Endothelial cell of umbilical vein (primary cell): ENCODE measurements at regions not wholly inside any gene's neighbourhood (a gene's known extent, or its start where the extent isn't known, plus 50 kb on each side); places are given as distances from the start of the nearest gene placed in this dataset.

Experiments used
- BruUV-seq: library from RNA; stranded (reverse); fragments of 400-500 nt; replicated peaks from 2 replicates; lab custom pipeline; 2021; lab: Mats Ljungman, UMichigan
- CTCF ChIA-PET: fragments of 300-600, 350-600 bp; sonication (Branson Sonifier 250); formaldehyde crosslinking; loops from one replicate; lab custom pipeline; 2021; ENCODE audit warnings: antibody characterized with exemption, inconsistent platforms; lab: Charles Lee
- POLR2A ChIA-PET: fragments of 300-600, 350-600 bp; sonication (Branson Sonifier 250); formaldehyde crosslinking; loops from one replicate; lab custom pipeline; 2021; ENCODE audit warnings: antibody characterized with exemption, inconsistent platforms; lab: Charles Lee
- DNase-seq: peaks from one replicate; pipeline ENCODE4 v3.0.0-alpha.2; 2011; ENCODE audit warnings: low read depth, low spot score
- FAIRE-seq: peaks from 2 replicates; lab custom pipeline; 2011; peaks lifted over from hg19 to GRCh38; lab: Jason Lieb, UNC
- H2AFZ ChIP-seq: 2 replicates; pipeline ENCODE4 v1.6.0; 2012; ENCODE audit warnings: low read depth, low read length, control low read depth, inconsistent platforms
- H3K27ac ChIP-seq: 2 replicates; pipeline ENCODE4 v1.5.1; 2011; ENCODE audit warnings: low read depth, mild to moderate bottlenecking, control low read depth, low read length, moderate library complexity; ENCODE audit not compliant: insufficient read depth
- H3K27me3 ChIP-seq, 2 experiments: 2 replicates each; pipeline versions ENCODE4 v1.6.0 to v1.6.1; 2011; ENCODE audit warnings: low read length in 2 of 2, mixed read lengths in 1 of 2; ENCODE audit not compliant: control insufficient read depth in 2 of 2, insufficient read depth in 2 of 2
- H3K36me3 ChIP-seq, 2 experiments: 2 replicates in 1 of 2; 3 replicates in 1 of 2; pipeline ENCODE4 v1.5.1; 2011; ENCODE audit warnings: low read length in 2 of 2, mild to moderate bottlenecking in 1 of 2, moderate library complexity in 1 of 2; ENCODE audit not compliant: control insufficient read depth in 2 of 2, insufficient read depth in 2 of 2; ENCODE audit errors: extremely low read depth in 1 of 2
- H3K4me1 ChIP-seq: 3 replicates; pipeline ENCODE4 v1.5.1; 2011; ENCODE audit warnings: mild to moderate bottlenecking, low read length; ENCODE audit not compliant: control insufficient read depth, insufficient read depth; ENCODE audit errors: extremely low read depth
- H3K4me2 ChIP-seq: 2 replicates; pipeline ENCODE4 v1.6.1; 2011; ENCODE audit warnings: low read length, control low read depth, mixed read lengths; ENCODE audit not compliant: insufficient read depth
- H3K4me3 ChIP-seq, 3 experiments: fragments of 200-600 bp in 1 of 3; sonication (generic), shearing (Covaris generic) in 1 of 3; replicated peaks in 1 of 3; 2 replicates each; pipeline ENCODE4 v1.5.1; 2011 to 2016; ENCODE audit warnings: control low read depth in 3 of 3, low read length in 3 of 3, mild to moderate bottlenecking in 2 of 3, inconsistent platforms in 1 of 3, low read depth in 1 of 3, moderate library complexity in 1 of 3; ENCODE audit not compliant: insufficient read depth in 1 of 3
- H3K79me2 ChIP-seq: 2 replicates; pipeline ENCODE4 v1.6.0; 2012; ENCODE audit warnings: low read length, inconsistent platforms; ENCODE audit not compliant: control insufficient read depth, insufficient read depth
- H3K9ac ChIP-seq: replicated peaks from 2 replicates; pipeline ENCODE3; 2011; ENCODE audit warnings: low read length, control low read depth; ENCODE audit not compliant: insufficient read depth; ENCODE audit errors: extremely low read depth
- H3K9me1 ChIP-seq: replicated peaks from 3 replicates; pipeline ENCODE4 v1.6.0; 2011; ENCODE audit warnings: mild to moderate bottlenecking, low read length; ENCODE audit not compliant: control insufficient read depth, insufficient read depth; ENCODE audit errors: extremely low read depth
- H3K9me3 ChIP-seq: replicated peaks from 2 replicates; pipeline ENCODE4 v1.5.1; 2012; ENCODE audit warnings: low read length, inconsistent platforms; ENCODE audit not compliant: control insufficient read depth, insufficient read depth
- H4K20me1 ChIP-seq: replicated peaks from 2 replicates; pipeline ENCODE3; 2011; ENCODE audit warnings: mild to moderate bottlenecking, low read length; ENCODE audit not compliant: control insufficient read depth, insufficient read depth; ENCODE audit errors: extremely low read depth
- EZH2 ChIP-seq: IDR thresholded peaks from 2 replicates; pipeline ENCODE4 v1.6.1; 2012; ENCODE audit warnings: borderline replicate concordance, low read depth, mild to moderate bottlenecking, moderate library complexity, low read length, inconsistent platforms; ENCODE audit not compliant: severe bottlenecking
- FOS ChIP-seq: IDR thresholded peaks from 2 replicates; pipeline ENCODE4 v1.6.1; 2011; ENCODE audit warnings: mild to moderate bottlenecking, low read length, moderate library complexity, borderline replicate concordance; ENCODE audit not compliant: insufficient read depth
- GATA2 ChIP-seq: IDR thresholded peaks from 2 replicates; pipeline ENCODE4 v1.7.0; 2011; ENCODE audit warnings: low read depth, mild to moderate bottlenecking, moderate library complexity, mixed read lengths, low read length; ENCODE audit not compliant: insufficient read length, insufficient read depth
- JUN ChIP-seq: IDR thresholded peaks from 2 replicates; pipeline ENCODE4 v1.6.1; 2011; ENCODE audit warnings: borderline replicate concordance, low read depth; ENCODE audit not compliant: insufficient read length, insufficient read depth
- MYC ChIP-seq: IDR thresholded peaks from one replicate; pipeline ENCODE4 v1.6.1; 2011; ENCODE audit warnings: mild to moderate bottlenecking, low read depth, low read length
- POLR2A ChIP-seq: IDR thresholded peaks from 2 replicates; pipeline ENCODE4 v1.6.1; 2012; ENCODE audit warnings: low read depth, mild to moderate bottlenecking, control low read depth, low read length
- POLR2AphosphoS5 ChIP-seq: IDR thresholded peaks from 2 replicates; pipeline ENCODE4 v1.6.1; 2012; ENCODE audit warnings: low read depth, mild to moderate bottlenecking, control low read depth, low read length, moderate library complexity; ENCODE audit not compliant: insufficient read depth
- dilution Hi-C: fragments of 300-500 bp; cut with MboI; formaldehyde crosslinking; loops from one replicate; pipeline ENCODE4 v1.15.0; 2019; ENCODE audit warnings: low sequenced_read_pairs; ENCODE audit not compliant: extremely low pct_ligation_motif_present
- intact Hi-C: fragments of 100-400 bp; cut with micrococcal nuclease; formaldehyde crosslinking; loops from one replicate; pipeline ENCODE4 v1.10.0; 2022
- TF ChIP-seq, protein P1 (sequence below), 2 donors: IDR thresholded peaks; 1 replicate in 1 of 2; 2 replicates in 1 of 2; pipeline ENCODE4 v1.5.1; 2011; ENCODE audit warnings: low read length in 2 of 2, mild to moderate bottlenecking in 2 of 2, moderate library complexity in 2 of 2, control low read depth in 1 of 2, inconsistent platforms in 1 of 2, low read depth in 1 of 2; ENCODE audit not compliant: insufficient read depth in 1 of 2; ENCODE audit errors: extremely low read depth in 1 of 2
- TF ChIP-seq, protein P2 (sequence below): IDR thresholded peaks from 2 replicates; pipeline ENCODE4 v1.6.1; 2011; ENCODE audit not compliant: insufficient read depth, insufficient read length

DNA sequence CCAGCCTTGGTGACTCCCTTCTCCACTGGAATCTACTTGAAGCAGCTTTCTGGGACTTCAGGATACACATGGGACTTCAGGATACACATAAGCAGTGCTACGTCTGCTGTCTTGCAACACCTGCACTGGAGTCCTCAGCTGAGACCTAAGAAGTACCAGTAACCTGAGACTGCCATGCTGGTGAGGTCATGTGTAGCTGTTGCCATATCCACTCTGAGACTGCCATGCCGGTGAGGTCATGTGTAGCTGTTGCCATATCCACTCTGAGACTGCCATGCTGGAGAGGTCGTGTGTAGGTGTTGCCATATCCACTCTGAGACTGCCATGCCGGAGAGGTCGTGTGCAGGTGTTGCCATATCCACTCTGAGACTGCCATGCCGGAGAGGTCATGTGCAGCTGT lies 937.9 kb downstream of the EFNB2 start:
- Histone ChIP-seq H3K4me1 (no peaks in the 10 kb centered on the region), H3K79me2 (no peaks in the 10 kb centered on the region), H2AFZ (no peak overlapping the region), H4K20me1 (no peaks in the 10 kb centered on the region), H3K9ac (no peak overlapping the region), H3K27ac (no peak overlapping the region), H3K36me3 (no peaks in the 10 kb centered on the region), H3K4me3 (no peak overlapping the region), H3K4me2 (no peak overlapping the region), H3K9me1 (no peaks in the 10 kb centered on the region), H3K9me3 (no peaks in the 10 kb centered on the region), H3K27me3 (no peaks in the 10 kb centered on the region)
- CTCF ChIA-PET, result no interaction called here
- dilution Hi-C loops, result no loop called here
- TF ChIP-seq FOS (no peak), POLR2A (no peak), POLR2AphosphoS5 (no peak), GATA2 (no peak), MYC (no peak), EZH2 (no peak), JUN (no peak)
- TF ChIP-seq, protein P1, sequence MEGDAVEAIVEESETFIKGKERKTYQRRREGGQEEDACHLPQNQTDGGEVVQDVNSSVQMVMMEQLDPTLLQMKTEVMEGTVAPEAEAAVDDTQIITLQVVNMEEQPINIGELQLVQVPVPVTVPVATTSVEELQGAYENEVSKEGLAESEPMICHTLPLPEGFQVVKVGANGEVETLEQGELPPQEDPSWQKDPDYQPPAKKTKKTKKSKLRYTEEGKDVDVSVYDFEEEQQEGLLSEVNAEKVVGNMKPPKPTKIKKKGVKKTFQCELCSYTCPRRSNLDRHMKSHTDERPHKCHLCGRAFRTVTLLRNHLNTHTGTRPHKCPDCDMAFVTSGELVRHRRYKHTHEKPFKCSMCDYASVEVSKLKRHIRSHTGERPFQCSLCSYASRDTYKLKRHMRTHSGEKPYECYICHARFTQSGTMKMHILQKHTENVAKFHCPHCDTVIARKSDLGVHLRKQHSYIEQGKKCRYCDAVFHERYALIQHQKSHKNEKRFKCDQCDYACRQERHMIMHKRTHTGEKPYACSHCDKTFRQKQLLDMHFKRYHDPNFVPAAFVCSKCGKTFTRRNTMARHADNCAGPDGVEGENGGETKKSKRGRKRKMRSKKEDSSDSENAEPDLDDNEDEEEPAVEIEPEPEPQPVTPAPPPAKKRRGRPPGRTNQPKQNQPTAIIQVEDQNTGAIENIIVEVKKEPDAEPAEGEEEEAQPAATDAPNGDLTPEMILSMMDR (IDR thresholded peaks at IDR 0.05; ENCODE audit: extremely low read depth in 1 of 2, insufficient read depth in 1 of 2, low read depth in 1 of 2, low read length in 2 of 2), result no peak
- TF ChIP-seq, protein P2, sequence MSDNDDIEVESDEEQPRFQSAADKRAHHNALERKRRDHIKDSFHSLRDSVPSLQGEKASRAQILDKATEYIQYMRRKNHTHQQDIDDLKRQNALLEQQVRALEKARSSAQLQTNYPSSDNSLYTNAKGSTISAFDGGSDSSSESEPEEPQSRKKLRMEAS, result no peak
- no peak for FAIRE-seq
- POLR2A ChIA-PET, result no interaction called here
- no peak for DNase-seq
- BruUV-seq, result no TSS peak
- intact Hi-C loops, result no loop called here
